ENCODE measurements at regions not wholly inside any gene's neighbourhood (a gene's known extent, or its start where the extent isn't known, plus 50 kb on each side); places are given as distances from the start of the nearest gene placed in this dataset.

DNA sequence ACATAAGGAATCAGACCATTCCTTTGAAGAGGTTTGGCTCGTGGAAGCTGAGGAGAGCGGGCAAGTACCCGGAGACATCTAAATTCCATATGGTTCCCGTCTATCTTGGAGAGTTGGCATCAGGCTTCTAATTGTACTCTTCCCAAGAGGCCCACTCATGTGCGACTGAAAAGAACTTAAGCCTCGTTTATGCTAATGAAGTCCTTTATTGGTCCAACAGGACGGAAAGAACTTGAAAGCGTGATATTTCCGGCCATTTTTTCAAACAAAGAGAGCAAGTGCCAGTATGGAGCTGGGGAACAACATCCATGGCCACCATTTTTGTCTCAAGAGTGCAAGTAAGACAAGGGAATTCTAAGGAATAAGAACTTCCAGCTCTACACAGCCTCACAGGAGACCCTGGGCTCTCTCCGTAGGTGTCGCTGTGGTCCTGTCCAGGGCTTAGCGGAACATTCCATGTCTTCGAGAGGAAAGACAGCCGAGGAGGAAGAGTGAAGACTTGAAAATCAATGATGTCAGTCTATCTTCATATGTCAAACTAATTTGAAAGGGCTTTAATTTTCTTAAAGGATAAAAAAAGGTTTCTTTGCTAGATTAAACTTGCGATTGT lies 566.0 kb upstream of the PSMD7 start:
- no peak overlapping the region for H2AFZ ChIP-seq (ENCODE audit: low read length)
- no peak overlapping the region for H3K9ac ChIP-seq (ENCODE audit: low read length)

DNA sequence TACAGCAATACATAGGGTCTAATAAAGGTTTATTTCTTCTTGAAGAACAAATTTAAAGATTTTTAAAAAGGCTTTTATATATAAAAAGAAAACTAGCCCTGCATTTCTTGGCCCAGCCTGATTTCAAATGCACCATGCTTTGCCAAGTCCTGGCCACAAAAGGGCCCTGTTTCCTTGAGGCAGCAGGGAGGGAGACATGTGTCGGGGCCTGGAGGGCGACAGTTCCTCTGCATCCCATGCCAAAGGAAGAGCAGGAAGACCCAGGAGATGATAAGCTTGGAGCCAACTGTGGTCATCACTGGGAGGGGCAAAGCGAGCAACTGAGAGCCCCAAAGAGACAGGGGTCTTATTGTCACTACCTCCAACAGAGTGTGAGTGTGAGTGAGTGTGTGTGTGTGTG lies 571.5 kb upstream of the PSMD7 start:
- no peaks in the 10 kb centered on the region for H3K36me3 ChIP-seq (ENCODE audit: insufficient read depth, low read length)
- H3K9ac ChIP-seq (ENCODE audit: low read length), result no peak overlapping the region
- no peaks in the 10 kb centered on the region for H3K79me2 ChIP-seq (ENCODE audit: insufficient read depth, low read length)
- no peaks in the 10 kb centered on the region for H3K4me1 ChIP-seq (ENCODE audit: insufficient read depth, low read length, severe bottlenecking)
- H2AFZ ChIP-seq (ENCODE audit: low read length), result no peak overlapping the region
- H3K4me3 ChIP-seq (ENCODE audit: low read depth, low read length, poor library complexity, severe bottlenecking), result no peak overlapping the region
- H3K9me2 ChIP-seq (ENCODE audit: low read depth, low read length), result no peaks in the 10 kb centered on the region
- H4K20me1 ChIP-seq (ENCODE audit: insufficient read depth, low read length), result no peaks in the 10 kb centered on the region
- no peaks in the 10 kb centered on the region for H3K27me3 ChIP-seq (ENCODE audit: insufficient read depth, low read length)
- no peaks in the 10 kb centered on the region for H3F3A ChIP-seq (ENCODE audit: insufficient read depth, low read length)
- H3K27ac ChIP-seq (ENCODE audit: low read depth, low read length, poor library complexity, severe bottlenecking), result no peak overlapping the region
- no peaks in the 10 kb centered on the region for H3K9me3 ChIP-seq (ENCODE audit: low read length)
- TF ChIP-seq, protein P1, sequence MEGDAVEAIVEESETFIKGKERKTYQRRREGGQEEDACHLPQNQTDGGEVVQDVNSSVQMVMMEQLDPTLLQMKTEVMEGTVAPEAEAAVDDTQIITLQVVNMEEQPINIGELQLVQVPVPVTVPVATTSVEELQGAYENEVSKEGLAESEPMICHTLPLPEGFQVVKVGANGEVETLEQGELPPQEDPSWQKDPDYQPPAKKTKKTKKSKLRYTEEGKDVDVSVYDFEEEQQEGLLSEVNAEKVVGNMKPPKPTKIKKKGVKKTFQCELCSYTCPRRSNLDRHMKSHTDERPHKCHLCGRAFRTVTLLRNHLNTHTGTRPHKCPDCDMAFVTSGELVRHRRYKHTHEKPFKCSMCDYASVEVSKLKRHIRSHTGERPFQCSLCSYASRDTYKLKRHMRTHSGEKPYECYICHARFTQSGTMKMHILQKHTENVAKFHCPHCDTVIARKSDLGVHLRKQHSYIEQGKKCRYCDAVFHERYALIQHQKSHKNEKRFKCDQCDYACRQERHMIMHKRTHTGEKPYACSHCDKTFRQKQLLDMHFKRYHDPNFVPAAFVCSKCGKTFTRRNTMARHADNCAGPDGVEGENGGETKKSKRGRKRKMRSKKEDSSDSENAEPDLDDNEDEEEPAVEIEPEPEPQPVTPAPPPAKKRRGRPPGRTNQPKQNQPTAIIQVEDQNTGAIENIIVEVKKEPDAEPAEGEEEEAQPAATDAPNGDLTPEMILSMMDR (IDR thresholded peaks at IDR 0.05; ENCODE audit: low read length), result no peak
- TF ChIP-seq EZH2 (IDR thresholded peaks at IDR 0.05; ENCODE audit: borderline replicate concordance, low read length), result no peak
- no peak overlapping the region for H3K4me2 ChIP-seq (ENCODE audit: low read length)

More for the DNA sequence above, 566.0 kb upstream of the PSMD7 start:
- Histone ChIP-seq H3F3A (ENCODE audit: insufficient read depth, low read length) (no peaks in the 10 kb centered on the region), H4K20me1 (ENCODE audit: insufficient read depth, low read length) (no peaks in the 10 kb centered on the region), H3K4me2 (ENCODE audit: low read length) (no peak overlapping the region), H3K79me2 (ENCODE audit: insufficient read depth, low read length) (no peaks in the 10 kb centered on the region), H3K4me1 (ENCODE audit: insufficient read depth, low read length, severe bottlenecking) (no peaks in the 10 kb centered on the region), H3K27ac (ENCODE audit: low read depth, low read length, poor library complexity, severe bottlenecking) (no peak overlapping the region), H3K27me3 (ENCODE audit: insufficient read depth, low read length) (no peaks in the 10 kb centered on the region), H3K36me3 (ENCODE audit: insufficient read depth, low read length) (no peaks in the 10 kb centered on the region), H3K4me3 (ENCODE audit: low read depth, low read length, poor library complexity, severe bottlenecking) (no peak overlapping the region), H3K9me3 (ENCODE audit: low read length) (no peaks in the 10 kb centered on the region), H3K9me2 (ENCODE audit: low read depth, low read length) (no peaks in the 10 kb centered on the region)
- TF ChIP-seq, protein P1 (IDR thresholded peaks at IDR 0.05; ENCODE audit: low read length), result no peak
- no peak for TF ChIP-seq EZH2 (IDR thresholded peaks at IDR 0.05; ENCODE audit: borderline replicate concordance, low read length)

DNA sequence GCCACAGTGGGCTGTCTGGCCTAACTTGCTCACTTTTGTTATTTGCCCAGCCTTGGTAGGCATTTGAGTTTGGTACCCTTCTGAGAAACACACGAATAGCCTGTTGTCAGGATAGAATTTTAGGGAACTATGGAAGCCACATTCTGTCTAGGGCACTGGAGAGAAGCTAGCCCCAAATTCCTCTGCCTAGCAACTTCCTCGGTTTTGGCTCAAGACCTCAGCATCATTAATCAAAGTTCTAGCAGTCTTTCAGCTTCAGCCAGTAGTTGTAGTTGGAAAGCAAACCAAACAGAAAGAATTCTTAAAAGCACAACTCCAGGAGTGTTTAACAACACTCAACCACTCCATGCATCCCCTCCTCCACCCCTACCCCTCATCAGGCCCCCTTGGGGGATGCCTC lies 572.1 kb upstream of the PSMD7 start:
- H3K36me3 ChIP-seq (ENCODE audit: insufficient read depth, low read length), result no peaks in the 10 kb centered on the region
- no peak overlapping the region for H2AFZ ChIP-seq (ENCODE audit: low read length)
- H3K27me3 ChIP-seq (ENCODE audit: insufficient read depth, low read length), result no peaks in the 10 kb centered on the region
- no peaks in the 10 kb centered on the region for H3F3A ChIP-seq (ENCODE audit: insufficient read depth, low read length)
- H3K4me1 ChIP-seq (ENCODE audit: insufficient read depth, low read length, severe bottlenecking), result no peaks in the 10 kb centered on the region
- H3K9ac ChIP-seq (ENCODE audit: low read length), result no peak overlapping the region
- H3K4me2 ChIP-seq (ENCODE audit: low read length), result no peak overlapping the region
- no peaks in the 10 kb centered on the region for H4K20me1 ChIP-seq (ENCODE audit: insufficient read depth, low read length)
- no peaks in the 10 kb centered on the region for H3K9me3 ChIP-seq (ENCODE audit: low read length)
- TF ChIP-seq EZH2 (IDR thresholded peaks at IDR 0.05; ENCODE audit: borderline replicate concordance, low read length), result no peak
- TF ChIP-seq, protein P1 (IDR thresholded peaks at IDR 0.05; ENCODE audit: low read length), result no peak
- no peaks in the 10 kb centered on the region for H3K79me2 ChIP-seq (ENCODE audit: insufficient read depth, low read length)
- H3K27ac ChIP-seq (ENCODE audit: low read depth, low read length, poor library complexity, severe bottlenecking), result no peak overlapping the region
- H3K9me2 ChIP-seq (ENCODE audit: low read depth, low read length), result no peaks in the 10 kb centered on the region
- no peak overlapping the region for H3K4me3 ChIP-seq (ENCODE audit: low read depth, low read length, poor library complexity, severe bottlenecking)
